B cell (primary cell): ENCODE measurements at regions not wholly inside any gene's neighbourhood (a gene's known extent, or its start where the extent isn't known, plus 50 kb on each side); places are given as distances from the start of the nearest gene placed in this dataset.

Source experiments
- ATAC-seq: fragments of 200-7000 bp; cut with Tn5 transposase; one replicate; pipeline ENCODE4 v1.10.0; 2021; ENCODE audit warnings: low read depth, mild to moderate bottlenecking, moderate number of reproducible peaks, moderate library complexity
- CTCF ChIA-PET: fragments of 350-600 bp; sonication (Branson Sonifier 250); formaldehyde crosslinking; loops from one replicate; lab custom pipeline; 2021; ENCODE audit warnings: antibody characterized with exemption, inconsistent platforms; lab: Charles Lee
- POLR2A ChIA-PET: fragments of 350-600 bp; sonication (Branson Sonifier 250); formaldehyde crosslinking; loops from one replicate; lab custom pipeline; 2021; ENCODE audit warnings: antibody characterized with exemption; lab: Charles Lee
- DNase-seq: peaks from one replicate; pipeline ENCODE4 v3.0.0; 2013
- H2AFZ ChIP-seq: 2 replicates; pipeline ENCODE4 v1.6.1; 2012; ENCODE audit warnings: mild to moderate bottlenecking, low read depth, low read length; ENCODE audit not compliant: insufficient read depth, poor library complexity, severe bottlenecking
- H3K27ac ChIP-seq, 2 donors: 1 replicate in 1 of 2; 2 replicates in 1 of 2; pipeline ENCODE4 v1.5.1; 2012 to 2013; ENCODE audit warnings: low read length in 2 of 2, mild to moderate bottlenecking in 2 of 2, moderate library complexity in 1 of 2
- H3K27me3 ChIP-seq, 4 experiments: fragments of 200-600 bp in 1 of 4; sonication (generic) in 1 of 4; replicated peaks in 1 of 4; 1 replicate in 2 of 4; 2 replicates in 2 of 4; pipeline versions ENCODE4 v1.6.1 to v1.7.0; 2013 to 2016; ENCODE audit warnings: low read length in 3 of 4, mild to moderate bottlenecking in 2 of 4, mixed read lengths in 1 of 4, moderate library complexity in 1 of 4; ENCODE audit not compliant: insufficient read depth in 4 of 4, control insufficient read depth in 3 of 4; ENCODE audit errors: control extremely low read depth in 1 of 4
- H3K36me3 ChIP-seq, 2 experiments: replicated peaks in 1 of 2; 1 replicate in 1 of 2; 2 replicates in 1 of 2; pipeline versions ENCODE4 v1.6.1 to v1.7.1; 2013; ENCODE audit warnings: low read length in 1 of 2; ENCODE audit not compliant: insufficient read depth in 2 of 2, control insufficient read depth in 1 of 2; ENCODE audit errors: control extremely low read depth in 1 of 2, extremely low read depth in 1 of 2
- H3K4me1 ChIP-seq, 2 donors: fragments of 200-600 bp in 1 of 2; sonication (generic) in 1 of 2; 1 replicate in 1 of 2; 2 replicates in 1 of 2; pipeline versions ENCODE4 v1.5.1 to v1.6.1; 2013 to 2017; ENCODE audit warnings: low read length in 2 of 2; ENCODE audit not compliant: control insufficient read depth in 2 of 2, insufficient read depth in 2 of 2
- H3K4me2 ChIP-seq: replicated peaks from 2 replicates; pipeline ENCODE3; 2012; ENCODE audit warnings: mild to moderate bottlenecking, low read depth, low read length; ENCODE audit not compliant: poor library complexity, severe bottlenecking
- H3K4me3 ChIP-seq, 5 experiments: fragments of 200-600 bp in 1 of 5; sonication (generic) in 1 of 5; 1 replicate in 3 of 5; 2 replicates in 2 of 5; pipeline versions ENCODE4 v1.5.1 to v1.7.0; 2011 to 2016; ENCODE audit warnings: low read length in 4 of 5, mild to moderate bottlenecking in 4 of 5, low read depth in 2 of 5, control low read depth in 1 of 5, moderate library complexity in 1 of 5; ENCODE audit not compliant: insufficient read depth in 1 of 5; ENCODE audit errors: control extremely low read depth in 1 of 5, extremely low read depth in 1 of 5
- H3K79me2 ChIP-seq: fragments of 200-600 bp; sonication (generic); one replicate; pipeline ENCODE4 v1.6.0; 2016; ENCODE audit warnings: low read length; ENCODE audit not compliant: control insufficient read depth, insufficient read depth
- H3K9ac ChIP-seq: fragments of 200-600 bp; sonication (generic); 2 replicates; pipeline ENCODE4 v1.6.1; 2017; ENCODE audit warnings: mild to moderate bottlenecking, low read length, moderate library complexity
- H3K9me3 ChIP-seq, 3 donors: one replicate each; pipeline versions ENCODE4 v1.6.1 to v1.7.1; 2013; ENCODE audit warnings: low read length in 2 of 3; ENCODE audit not compliant: control insufficient read depth in 2 of 3, insufficient read depth in 1 of 3; ENCODE audit errors: control extremely low read depth in 1 of 3
- H4K20me1 ChIP-seq: 2 replicates; pipeline ENCODE4 v1.6.0; 2012; ENCODE audit warnings: mild to moderate bottlenecking, low read length; ENCODE audit not compliant: insufficient read depth, control insufficient read depth, poor library complexity, severe bottlenecking
- H3K27ac Mint-ChIP-seq: one replicate; pipeline ENCODE4 v1.8.0; 2021; ENCODE audit warnings: mixed read lengths
- H3K27me3 Mint-ChIP-seq: one replicate; pipeline ENCODE4 v1.8.0; 2021; ENCODE audit warnings: mixed read lengths
- H3K4me1 Mint-ChIP-seq: one replicate; pipeline ENCODE4 v1.8.0; 2021; ENCODE audit warnings: mixed read lengths
- H3K4me3 Mint-ChIP-seq: one replicate; pipeline ENCODE4 v1.8.0; 2021; ENCODE audit warnings: mixed read lengths
- H3K9me3 Mint-ChIP-seq: one replicate; pipeline ENCODE4 v1.8.0; 2022; ENCODE audit warnings: mixed read lengths; ENCODE audit not compliant: insufficient read depth
- EZH2 ChIP-seq: IDR thresholded peaks from 2 replicates; pipeline ENCODE4 v1.6.1; 2012; ENCODE audit warnings: borderline replicate concordance, low read depth, mild to moderate bottlenecking, moderate library complexity, low read length; ENCODE audit not compliant: insufficient read depth, poor library complexity, severe bottlenecking
- WGBS: methylation state at CpG from one replicate; pipeline ENCODE4 v1.1.5; 2013; ENCODE audit warnings: missing lambda C conversion rate; ENCODE audit not compliant: insufficient coverage; 5-methylcytosine and 5-hydroxymethylcytosine counted together
- intact Hi-C: fragments of 100-400 bp; cut with micrococcal nuclease; formaldehyde crosslinking; loops from one replicate; pipeline ENCODE4 v1.10.0; 2022
- TF ChIP-seq, protein P1 (sequence below): fragments of 200-600 bp; IDR thresholded peaks from one replicate; pipeline ENCODE4 v1.8.0; 2022; ENCODE audit warnings: antibody characterized with exemption, mild to moderate bottlenecking

DNA sequence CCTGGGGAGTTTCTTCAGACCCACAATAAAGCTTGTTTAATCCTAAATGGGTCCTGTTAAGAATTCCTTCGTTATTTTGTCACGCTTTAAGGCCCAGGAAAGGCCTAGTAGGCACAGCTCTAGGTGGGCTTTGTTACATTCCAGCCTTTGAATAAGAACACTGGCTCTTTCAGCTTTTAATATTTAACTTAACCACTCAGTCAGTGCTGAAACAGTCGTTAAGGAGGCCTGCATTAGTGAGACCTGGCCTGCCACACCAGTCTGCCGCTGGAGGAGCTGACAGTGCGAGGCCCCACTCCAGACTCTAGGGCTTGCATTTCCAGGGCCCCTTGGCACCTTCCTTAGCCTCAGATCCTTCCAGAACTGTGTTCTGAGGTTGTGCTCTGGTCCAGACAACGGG, 351.4 kb downstream of the GLRX3 start:
- Mint-ChIP-seq H3K4me1 (no peaks in the 10 kb centered on the region), H3K4me3 (no peak overlapping the region), H3K27ac (no peak overlapping the region), H3K27me3 (no peaks in the 10 kb centered on the region), H3K9me3 (no peaks in the 10 kb centered on the region)
- 62% methylated on average over 6 of the region's 6 CpGs for WGBS
- no peak for ATAC-seq
- Histone ChIP-seq H4K20me1 (no peaks in the 10 kb centered on the region), H3K4me3 (no peak overlapping the region), H3K4me2 (no peak overlapping the region), H3K9ac (no peak overlapping the region), H3K36me3 (no peaks in the 10 kb centered on the region), H3K4me1 (no peaks in the 10 kb centered on the region), H2AFZ (no peak overlapping the region), H3K27me3 (no peaks in the 10 kb centered on the region), H3K79me2 (no peaks in the 10 kb centered on the region), H3K9me3 (peaks cover 0 to 20% (median 0%) of the 10 kb centered on the region in 3 donors), H3K27ac (no peak overlapping the region)
- POLR2A ChIA-PET, result no interaction called here
- CTCF ChIA-PET, result no interaction called here
- no peak for TF ChIP-seq EZH2
- TF ChIP-seq, protein P1, sequence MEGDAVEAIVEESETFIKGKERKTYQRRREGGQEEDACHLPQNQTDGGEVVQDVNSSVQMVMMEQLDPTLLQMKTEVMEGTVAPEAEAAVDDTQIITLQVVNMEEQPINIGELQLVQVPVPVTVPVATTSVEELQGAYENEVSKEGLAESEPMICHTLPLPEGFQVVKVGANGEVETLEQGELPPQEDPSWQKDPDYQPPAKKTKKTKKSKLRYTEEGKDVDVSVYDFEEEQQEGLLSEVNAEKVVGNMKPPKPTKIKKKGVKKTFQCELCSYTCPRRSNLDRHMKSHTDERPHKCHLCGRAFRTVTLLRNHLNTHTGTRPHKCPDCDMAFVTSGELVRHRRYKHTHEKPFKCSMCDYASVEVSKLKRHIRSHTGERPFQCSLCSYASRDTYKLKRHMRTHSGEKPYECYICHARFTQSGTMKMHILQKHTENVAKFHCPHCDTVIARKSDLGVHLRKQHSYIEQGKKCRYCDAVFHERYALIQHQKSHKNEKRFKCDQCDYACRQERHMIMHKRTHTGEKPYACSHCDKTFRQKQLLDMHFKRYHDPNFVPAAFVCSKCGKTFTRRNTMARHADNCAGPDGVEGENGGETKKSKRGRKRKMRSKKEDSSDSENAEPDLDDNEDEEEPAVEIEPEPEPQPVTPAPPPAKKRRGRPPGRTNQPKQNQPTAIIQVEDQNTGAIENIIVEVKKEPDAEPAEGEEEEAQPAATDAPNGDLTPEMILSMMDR, result no peak
- no peak for DNase-seq
- intact Hi-C loops, result no loop called here

DNA sequence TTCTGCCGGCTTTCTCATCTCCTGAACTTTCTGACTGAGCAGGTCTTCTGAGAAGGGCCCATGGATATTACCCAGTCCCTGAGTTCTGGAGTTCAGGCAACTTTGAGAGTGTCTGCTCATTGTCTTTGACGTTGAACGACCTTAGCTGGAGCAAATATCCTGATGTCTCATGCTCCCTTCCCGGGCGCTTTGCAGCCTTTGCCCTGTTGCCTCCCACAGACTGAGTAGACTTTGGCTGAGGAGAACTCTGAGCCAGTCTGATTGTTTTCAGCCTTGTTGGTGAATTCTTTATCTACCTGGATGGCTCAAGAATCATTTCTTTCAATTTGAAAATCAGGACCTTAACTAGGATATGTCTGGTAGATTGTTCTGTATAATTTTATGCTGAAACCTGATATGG, 353.7 kb downstream of the GLRX3 start:
- no peak overlapping the region for H3K27ac ChIP-seq
- H3K36me3 ChIP-seq, result no peaks in the 10 kb centered on the region
- H3K27me3 ChIP-seq, result no peaks in the 10 kb centered on the region
- no peak overlapping the region for H3K27ac Mint-ChIP-seq
- WGBS, result 90% methylated on average over 4 of the region's 5 CpGs
- H3K79me2 ChIP-seq, result no peaks in the 10 kb centered on the region
- POLR2A ChIA-PET, result no interaction called here
- H4K20me1 ChIP-seq, result no peaks in the 10 kb centered on the region
- no peaks in the 10 kb centered on the region for H3K27me3 Mint-ChIP-seq
- H3K4me3 Mint-ChIP-seq, result no peak overlapping the region
- ATAC-seq (no peak), DNase-seq (no peak)
- intact Hi-C loops, result no loop called here
- no peak overlapping the region for H3K4me3 ChIP-seq
- CTCF ChIA-PET, result no interaction called here
- TF ChIP-seq, protein P1, result no peak
- no peak for TF ChIP-seq EZH2
- H2AFZ ChIP-seq, result no peak overlapping the region
- H3K4me2 ChIP-seq, result no peak overlapping the region
- H3K9ac ChIP-seq, result no peak overlapping the region
- H3K4me1 Mint-ChIP-seq, result no peaks in the 10 kb centered on the region
- no peaks in the 10 kb centered on the region for H3K4me1 ChIP-seq
- peaks cover 0 to 28% (median 0%) of the 10 kb centered on the region in 3 donors for H3K9me3 ChIP-seq
- H3K9me3 Mint-ChIP-seq, result no peaks in the 10 kb centered on the region
